Stimulated activated naive B cell treated with anti-CD40 and anti-IgM and Interleukin-4, amounts not matched to agents 10 μg/mL and 1 μg/mL and 100 μg/mL, for 72 hours (primary cell): ENCODE measurements at regions not wholly inside any gene's neighbourhood (a gene's known extent, or its start where the extent isn't known, plus 50 kb on each side); places are given as distances from the start of the nearest gene placed in this dataset.

Experiments
- ATAC-seq, 2 donors: fragments of 150-1000 bp; cut with Tn5 transposase; replicated peaks; 2 replicates each; pipeline ENCODE4 v1.10.0; 2021; ENCODE audit warnings: moderate library complexity in 1 of 2
- DNase-seq: peaks from one replicate; pipeline ENCODE4 v3.0.0; 2021
- H3K27ac Mint-ChIP-seq: one replicate; pipeline ENCODE4 v1.8.0; 2022; ENCODE audit warnings: mild to moderate bottlenecking, mixed read lengths
- H3K27me3 Mint-ChIP-seq, 2 donors: one replicate each; pipeline ENCODE4 v1.8.0; 2022; ENCODE audit warnings: mixed read lengths in 2 of 2
- H3K36me3 Mint-ChIP-seq, 2 donors: one replicate each; pipeline ENCODE4 v1.8.0; 2022; ENCODE audit warnings: mixed read lengths in 2 of 2, mild to moderate bottlenecking in 1 of 2
- H3K4me1 Mint-ChIP-seq, 2 donors: one replicate each; pipeline ENCODE4 v1.8.0; 2022; ENCODE audit warnings: mixed read lengths in 2 of 2, mild to moderate bottlenecking in 1 of 2
- H3K4me3 Mint-ChIP-seq, 2 donors: one replicate each; pipeline ENCODE4 v1.8.0; 2022; ENCODE audit warnings: mild to moderate bottlenecking in 2 of 2, mixed read lengths in 2 of 2, moderate library complexity in 1 of 2
- H3K9me3 Mint-ChIP-seq, 2 donors: one replicate each; pipeline ENCODE4 v1.8.0; 2022; ENCODE audit warnings: mixed read lengths in 2 of 2, mild to moderate bottlenecking in 1 of 2

- ATAC-seq (no peak), DNase-seq (no peak)
- Mint-ChIP-seq H3K9me3 (peaks cover 2 to 6% of the 10 kb centered on the region in 2 donors), H3K27me3 (peaks cover 55 to 56% of the 10 kb centered on the region in 2 donors), H3K4me1 (peaks cover 13 to 14% of the 10 kb centered on the region in 2 donors), H3K4me3 (peak overlapping the region in 1 of 2 donors; percentile 6), H3K27ac (no peak overlapping the region), H3K36me3 (no peaks in the 10 kb centered on the region)
Observed at GRCh38 chr6:2542101-2542857, 208.4 kb downstream of the MYLK4 start.

- ATAC-seq (no peak), DNase-seq (no peak)
- no peak overlapping the region for H3K4me3 Mint-ChIP-seq
- no peak overlapping the region for H3K27ac Mint-ChIP-seq
- no peaks in the 10 kb centered on the region for H3K4me1 Mint-ChIP-seq
- no peaks in the 10 kb centered on the region for H3K36me3 Mint-ChIP-seq
- H3K9me3 Mint-ChIP-seq = peaks cover 0 to 3% of the 10 kb centered on the region in 2 donors
- H3K27me3 Mint-ChIP-seq = peaks cover 37 to 48% of the 10 kb centered on the region in 2 donors
Observed at GRCh38 chr6:2536451-2536850, 214.3 kb downstream of the MYLK4 start.

- H3K27ac Mint-ChIP-seq = no peak overlapping the region
- H3K27me3 Mint-ChIP-seq = peaks cover 36 to 41% of the 10 kb centered on the region in 2 donors
- no peaks in the 10 kb centered on the region for H3K36me3 Mint-ChIP-seq
Observed at GRCh38 chr6:2535506-2535905, 215.2 kb downstream of the MYLK4 start.

GRCh38 chr6:2534406-2535042, 216.2 kb downstream of the MYLK4 start:
- Mint-ChIP-seq H3K27me3 (peaks cover 37% of the 10 kb centered on the region in 2 donors), H3K9me3 (peaks cover 0 to 3% of the 10 kb centered on the region in 2 donors), H3K27ac (no peak overlapping the region), H3K4me1 (no peaks in the 10 kb centered on the region), H3K4me3 (no peak overlapping the region), H3K36me3 (no peaks in the 10 kb centered on the region)
- no peak for ATAC-seq
- no peak for DNase-seq

More at GRCh38 chr6:2535506-2535905, 215.2 kb downstream of the MYLK4 start:
- ATAC-seq = no peak
- DNase-seq = no peak
- Mint-ChIP-seq H3K9me3 (peaks cover 0 to 3% of the 10 kb centered on the region in 2 donors), H3K4me1 (no peaks in the 10 kb centered on the region), H3K4me3 (no peak overlapping the region)

- H3K4me1 Mint-ChIP-seq = no peaks in the 10 kb centered on the region
- H3K27me3 Mint-ChIP-seq = peaks cover 23 to 26% of the 10 kb centered on the region in 2 donors
- H3K27ac Mint-ChIP-seq = no peak overlapping the region
- no peak for DNase-seq
- no peak for ATAC-seq
- peaks cover 0 to 3% of the 10 kb centered on the region in 2 donors for H3K9me3 Mint-ChIP-seq
- no peak overlapping the region for H3K4me3 Mint-ChIP-seq
- H3K36me3 Mint-ChIP-seq = no peaks in the 10 kb centered on the region
Observed at GRCh38 chr6:2531426-2532215, 219.1 kb downstream of the MYLK4 start.

GRCh38 chr6:2529211-2529719, 221.5 kb downstream of the MYLK4 start:
- Mint-ChIP-seq H3K27ac (no peak overlapping the region), H3K4me3 (no peak overlapping the region), H3K9me3 (peaks cover 2 to 7% of the 10 kb centered on the region in 2 donors), H3K27me3 (peaks cover 12 to 15% of the 10 kb centered on the region in 2 donors), H3K36me3 (peaks cover 0 to 1% of the 10 kb centered on the region in 2 donors), H3K4me1 (no peaks in the 10 kb centered on the region)
- no peak for DNase-seq
- no peak for ATAC-seq

- peaks cover 5 to 10% of the 10 kb centered on the region in 2 donors for H3K9me3 Mint-ChIP-seq
- no peak for ATAC-seq
- no peak overlapping the region for H3K27ac Mint-ChIP-seq
- H3K4me1 Mint-ChIP-seq = no peaks in the 10 kb centered on the region
- DNase-seq = no peak
- peaks cover 0 to 3% of the 10 kb centered on the region in 2 donors for H3K36me3 Mint-ChIP-seq
- peaks cover 18% of the 10 kb centered on the region in 2 donors for H3K27me3 Mint-ChIP-seq
- H3K4me3 Mint-ChIP-seq = no peak overlapping the region
Observed at GRCh38 chr6:2528156-2528555, 222.6 kb downstream of the MYLK4 start.

- no peak for DNase-seq
- no peak overlapping the region for H3K4me3 Mint-ChIP-seq
- H3K27ac Mint-ChIP-seq = no peak overlapping the region
- peaks cover 0 to 8% of the 10 kb centered on the region in 2 donors for H3K36me3 Mint-ChIP-seq
- no peak for ATAC-seq
- peaks cover 29 to 32% of the 10 kb centered on the region in 2 donors for H3K27me3 Mint-ChIP-seq
- H3K4me1 Mint-ChIP-seq = peaks cover 0 to 3% of the 10 kb centered on the region in 2 donors
- H3K9me3 Mint-ChIP-seq = peaks cover 13 to 15% of the 10 kb centered on the region in 2 donors
Observed at GRCh38 chr6:2526766-2527165, 224.0 kb downstream of the MYLK4 start.

GRCh38 chr6:2524090-2524489, 226.6 kb downstream of the MYLK4 start:
- Mint-ChIP-seq H3K9me3 (peaks cover 15% of the 10 kb centered on the region in 2 donors), H3K27me3 (peaks cover 19 to 24% of the 10 kb centered on the region in 2 donors), H3K4me1 (peaks cover 0 to 3% of the 10 kb centered on the region in 2 donors), H3K36me3 (peaks cover 0 to 8% of the 10 kb centered on the region in 2 donors), H3K4me3 (no peak overlapping the region), H3K27ac (no peak overlapping the region)
- DNase-seq (no peak), ATAC-seq (no peak)

GRCh38 chr6:2523061-2523460, 227.7 kb downstream of the MYLK4 start:
- H3K27ac Mint-ChIP-seq = no peak overlapping the region
- no peak for DNase-seq
- peaks cover 0 to 8% of the 10 kb centered on the region in 2 donors for H3K36me3 Mint-ChIP-seq
- H3K27me3 Mint-ChIP-seq = peaks cover 22 to 24% of the 10 kb centered on the region in 2 donors
- peaks cover 18 to 21% of the 10 kb centered on the region in 2 donors for H3K9me3 Mint-ChIP-seq
- H3K4me1 Mint-ChIP-seq = peaks cover 0 to 3% of the 10 kb centered on the region in 2 donors
- no peak overlapping the region for H3K4me3 Mint-ChIP-seq
- no peak for ATAC-seq

- peaks cover 0 to 8% of the 10 kb centered on the region in 2 donors for H3K36me3 Mint-ChIP-seq
- no peak overlapping the region for H3K27ac Mint-ChIP-seq
- ATAC-seq (no peak), DNase-seq (no peak)
- H3K4me3 Mint-ChIP-seq = no peak overlapping the region
- H3K27me3 Mint-ChIP-seq = peaks cover 19 to 22% of the 10 kb centered on the region in 2 donors
- H3K4me1 Mint-ChIP-seq = peaks cover 0 to 3% of the 10 kb centered on the region in 2 donors
- H3K9me3 Mint-ChIP-seq = peaks cover 18 to 21% of the 10 kb centered on the region in 2 donors
Observed at GRCh38 chr6:2522521-2522920, 228.2 kb downstream of the MYLK4 start.

- peaks cover 0 to 5% of the 10 kb centered on the region in 2 donors for H3K36me3 Mint-ChIP-seq
- H3K27ac Mint-ChIP-seq = no peak overlapping the region
- H3K27me3 Mint-ChIP-seq = peaks cover 11 to 25% of the 10 kb centered on the region in 2 donors
- no peak for DNase-seq
- peaks cover 0 to 3% of the 10 kb centered on the region in 2 donors for H3K4me1 Mint-ChIP-seq
- ATAC-seq = no peak
- peaks cover 11 to 14% of the 10 kb centered on the region in 2 donors for H3K9me3 Mint-ChIP-seq
- H3K4me3 Mint-ChIP-seq = no peak overlapping the region
Observed at GRCh38 chr6:2517855-2518473, 232.8 kb downstream of the MYLK4 start.

GRCh38 chr6:2517401-2517800, 233.3 kb downstream of the MYLK4 start:
- peaks cover 5 to 8% of the 10 kb centered on the region in 2 donors for H3K9me3 Mint-ChIP-seq
- no peaks in the 10 kb centered on the region for H3K36me3 Mint-ChIP-seq
- no peak overlapping the region for H3K27ac Mint-ChIP-seq
- H3K4me3 Mint-ChIP-seq = no peak overlapping the region
- H3K27me3 Mint-ChIP-seq = peaks cover 5 to 19% of the 10 kb centered on the region in 2 donors
- DNase-seq (no peak), ATAC-seq (no peak)
- H3K4me1 Mint-ChIP-seq = no peaks in the 10 kb centered on the region
